B cell (primary cell): ENCODE measurements at regions not wholly inside any gene's neighbourhood (a gene's known extent, or its start where the extent isn't known, plus 50 kb on each side); places are given as distances from the start of the nearest gene placed in this dataset.

Source experiments
- ATAC-seq: fragments of 200-7000 bp; cut with Tn5 transposase; one replicate; pipeline ENCODE4 v1.10.0; 2021; ENCODE audit warnings: low read depth, mild to moderate bottlenecking, moderate number of reproducible peaks, moderate library complexity
- CTCF ChIA-PET: fragments of 350-600 bp; sonication (Branson Sonifier 250); formaldehyde crosslinking; loops from one replicate; lab custom pipeline; 2021; ENCODE audit warnings: antibody characterized with exemption, inconsistent platforms; lab: Charles Lee
- POLR2A ChIA-PET: fragments of 350-600 bp; sonication (Branson Sonifier 250); formaldehyde crosslinking; loops from one replicate; lab custom pipeline; 2021; ENCODE audit warnings: antibody characterized with exemption; lab: Charles Lee
- DNase-seq: peaks from one replicate; pipeline ENCODE4 v3.0.0; 2013
- H2AFZ ChIP-seq: 2 replicates; pipeline ENCODE4 v1.6.1; 2012; ENCODE audit warnings: mild to moderate bottlenecking, low read depth, low read length; ENCODE audit not compliant: insufficient read depth, poor library complexity, severe bottlenecking
- H3K27ac ChIP-seq, 2 donors: 1 replicate in 1 of 2; 2 replicates in 1 of 2; pipeline ENCODE4 v1.5.1; 2012 to 2013; ENCODE audit warnings: low read length in 2 of 2, mild to moderate bottlenecking in 2 of 2, moderate library complexity in 1 of 2
- H3K27me3 ChIP-seq, 4 experiments: fragments of 200-600 bp in 1 of 4; sonication (generic) in 1 of 4; replicated peaks in 1 of 4; 1 replicate in 2 of 4; 2 replicates in 2 of 4; pipeline versions ENCODE4 v1.6.1 to v1.7.0; 2013 to 2016; ENCODE audit warnings: low read length in 3 of 4, mild to moderate bottlenecking in 2 of 4, mixed read lengths in 1 of 4, moderate library complexity in 1 of 4; ENCODE audit not compliant: insufficient read depth in 4 of 4, control insufficient read depth in 3 of 4; ENCODE audit errors: control extremely low read depth in 1 of 4
- H3K36me3 ChIP-seq, 2 experiments: replicated peaks in 1 of 2; 1 replicate in 1 of 2; 2 replicates in 1 of 2; pipeline versions ENCODE4 v1.6.1 to v1.7.1; 2013; ENCODE audit warnings: low read length in 1 of 2; ENCODE audit not compliant: insufficient read depth in 2 of 2, control insufficient read depth in 1 of 2; ENCODE audit errors: control extremely low read depth in 1 of 2, extremely low read depth in 1 of 2
- H3K4me1 ChIP-seq, 2 donors: fragments of 200-600 bp in 1 of 2; sonication (generic) in 1 of 2; 1 replicate in 1 of 2; 2 replicates in 1 of 2; pipeline versions ENCODE4 v1.5.1 to v1.6.1; 2013 to 2017; ENCODE audit warnings: low read length in 2 of 2; ENCODE audit not compliant: control insufficient read depth in 2 of 2, insufficient read depth in 2 of 2
- H3K4me2 ChIP-seq: replicated peaks from 2 replicates; pipeline ENCODE3; 2012; ENCODE audit warnings: mild to moderate bottlenecking, low read depth, low read length; ENCODE audit not compliant: poor library complexity, severe bottlenecking
- H3K4me3 ChIP-seq, 5 experiments: fragments of 200-600 bp in 1 of 5; sonication (generic) in 1 of 5; 1 replicate in 3 of 5; 2 replicates in 2 of 5; pipeline versions ENCODE4 v1.5.1 to v1.7.0; 2011 to 2016; ENCODE audit warnings: low read length in 4 of 5, mild to moderate bottlenecking in 4 of 5, low read depth in 2 of 5, control low read depth in 1 of 5, moderate library complexity in 1 of 5; ENCODE audit not compliant: insufficient read depth in 1 of 5; ENCODE audit errors: control extremely low read depth in 1 of 5, extremely low read depth in 1 of 5
- H3K79me2 ChIP-seq: fragments of 200-600 bp; sonication (generic); one replicate; pipeline ENCODE4 v1.6.0; 2016; ENCODE audit warnings: low read length; ENCODE audit not compliant: control insufficient read depth, insufficient read depth
- H3K9ac ChIP-seq: fragments of 200-600 bp; sonication (generic); 2 replicates; pipeline ENCODE4 v1.6.1; 2017; ENCODE audit warnings: mild to moderate bottlenecking, low read length, moderate library complexity
- H3K9me3 ChIP-seq, 3 donors: one replicate each; pipeline versions ENCODE4 v1.6.1 to v1.7.1; 2013; ENCODE audit warnings: low read length in 2 of 3; ENCODE audit not compliant: control insufficient read depth in 2 of 3, insufficient read depth in 1 of 3; ENCODE audit errors: control extremely low read depth in 1 of 3
- H4K20me1 ChIP-seq: 2 replicates; pipeline ENCODE4 v1.6.0; 2012; ENCODE audit warnings: mild to moderate bottlenecking, low read length; ENCODE audit not compliant: insufficient read depth, control insufficient read depth, poor library complexity, severe bottlenecking
- H3K27ac Mint-ChIP-seq: one replicate; pipeline ENCODE4 v1.8.0; 2021; ENCODE audit warnings: mixed read lengths
- H3K27me3 Mint-ChIP-seq: one replicate; pipeline ENCODE4 v1.8.0; 2021; ENCODE audit warnings: mixed read lengths
- H3K4me1 Mint-ChIP-seq: one replicate; pipeline ENCODE4 v1.8.0; 2021; ENCODE audit warnings: mixed read lengths
- H3K4me3 Mint-ChIP-seq: one replicate; pipeline ENCODE4 v1.8.0; 2021; ENCODE audit warnings: mixed read lengths
- H3K9me3 Mint-ChIP-seq: one replicate; pipeline ENCODE4 v1.8.0; 2022; ENCODE audit warnings: mixed read lengths; ENCODE audit not compliant: insufficient read depth
- EZH2 ChIP-seq: IDR thresholded peaks from 2 replicates; pipeline ENCODE4 v1.6.1; 2012; ENCODE audit warnings: borderline replicate concordance, low read depth, mild to moderate bottlenecking, moderate library complexity, low read length; ENCODE audit not compliant: insufficient read depth, poor library complexity, severe bottlenecking
- WGBS: methylation state at CpG from one replicate; pipeline ENCODE4 v1.1.5; 2013; ENCODE audit warnings: missing lambda C conversion rate; ENCODE audit not compliant: insufficient coverage; 5-methylcytosine and 5-hydroxymethylcytosine counted together
- intact Hi-C: fragments of 100-400 bp; cut with micrococcal nuclease; formaldehyde crosslinking; loops from one replicate; pipeline ENCODE4 v1.10.0; 2022
- TF ChIP-seq, protein P1 (sequence below): fragments of 200-600 bp; IDR thresholded peaks from one replicate; pipeline ENCODE4 v1.8.0; 2022; ENCODE audit warnings: antibody characterized with exemption, mild to moderate bottlenecking

DNA sequence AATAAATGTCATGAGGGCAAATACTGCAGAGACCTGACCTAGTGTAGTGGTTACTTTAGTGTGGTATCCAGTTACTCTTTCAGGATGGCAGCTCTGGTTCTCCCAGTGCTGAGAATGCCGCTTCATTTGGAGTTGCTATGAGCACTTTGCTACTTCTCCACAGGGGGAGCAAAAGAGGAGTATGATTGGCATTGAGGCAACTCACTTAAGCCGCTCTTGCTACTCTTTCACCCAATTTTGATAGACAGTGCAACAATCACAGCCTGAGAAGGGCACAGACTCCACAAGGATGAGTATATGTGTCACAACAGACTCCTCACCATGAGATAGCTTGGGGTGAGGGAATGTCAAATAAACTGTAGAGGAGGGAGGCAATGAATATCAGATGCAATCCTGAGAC lies 81.2 kb downstream of the NPY1R start:
- ChIA-PET CTCF (no interaction called here), POLR2A (no interaction called here)
- intact Hi-C loops = no loop called here
- no peaks in the 10 kb centered on the region for H3K4me1 Mint-ChIP-seq
- no peak overlapping the region for H3K9ac ChIP-seq
- DNase-seq (no peak), ATAC-seq (no peak)
- no peak for TF ChIP-seq EZH2
- TF ChIP-seq, protein P1, sequence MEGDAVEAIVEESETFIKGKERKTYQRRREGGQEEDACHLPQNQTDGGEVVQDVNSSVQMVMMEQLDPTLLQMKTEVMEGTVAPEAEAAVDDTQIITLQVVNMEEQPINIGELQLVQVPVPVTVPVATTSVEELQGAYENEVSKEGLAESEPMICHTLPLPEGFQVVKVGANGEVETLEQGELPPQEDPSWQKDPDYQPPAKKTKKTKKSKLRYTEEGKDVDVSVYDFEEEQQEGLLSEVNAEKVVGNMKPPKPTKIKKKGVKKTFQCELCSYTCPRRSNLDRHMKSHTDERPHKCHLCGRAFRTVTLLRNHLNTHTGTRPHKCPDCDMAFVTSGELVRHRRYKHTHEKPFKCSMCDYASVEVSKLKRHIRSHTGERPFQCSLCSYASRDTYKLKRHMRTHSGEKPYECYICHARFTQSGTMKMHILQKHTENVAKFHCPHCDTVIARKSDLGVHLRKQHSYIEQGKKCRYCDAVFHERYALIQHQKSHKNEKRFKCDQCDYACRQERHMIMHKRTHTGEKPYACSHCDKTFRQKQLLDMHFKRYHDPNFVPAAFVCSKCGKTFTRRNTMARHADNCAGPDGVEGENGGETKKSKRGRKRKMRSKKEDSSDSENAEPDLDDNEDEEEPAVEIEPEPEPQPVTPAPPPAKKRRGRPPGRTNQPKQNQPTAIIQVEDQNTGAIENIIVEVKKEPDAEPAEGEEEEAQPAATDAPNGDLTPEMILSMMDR = no peak
- H3K4me2 ChIP-seq = no peak overlapping the region
- peaks cover 2% of the 10 kb centered on the region for H3K9me3 Mint-ChIP-seq
- peaks cover 0 to 21% (median 0%) of the 10 kb centered on the region in 3 donors for H3K9me3 ChIP-seq
- no peak overlapping the region for H3K4me3 Mint-ChIP-seq
- WGBS = no CpG with 5 or more reads among the region's 2 CpGs
- H3K27ac Mint-ChIP-seq = no peak overlapping the region
- H3K27me3 Mint-ChIP-seq = peaks cover 8% of the 10 kb centered on the region
- no peak overlapping the region for H3K4me3 ChIP-seq
- H3K27ac ChIP-seq = no peak overlapping the region
- no peaks in the 10 kb centered on the region for H3K4me1 ChIP-seq
- no peaks in the 10 kb centered on the region for H3K36me3 ChIP-seq
- H3K27me3 ChIP-seq = peaks cover 0 to 5% (median 2%) of the 10 kb centered on the region in 4 experiments
- no peaks in the 10 kb centered on the region for H3K79me2 ChIP-seq
- H4K20me1 ChIP-seq = no peaks in the 10 kb centered on the region
- H2AFZ ChIP-seq = no peak overlapping the region

DNA sequence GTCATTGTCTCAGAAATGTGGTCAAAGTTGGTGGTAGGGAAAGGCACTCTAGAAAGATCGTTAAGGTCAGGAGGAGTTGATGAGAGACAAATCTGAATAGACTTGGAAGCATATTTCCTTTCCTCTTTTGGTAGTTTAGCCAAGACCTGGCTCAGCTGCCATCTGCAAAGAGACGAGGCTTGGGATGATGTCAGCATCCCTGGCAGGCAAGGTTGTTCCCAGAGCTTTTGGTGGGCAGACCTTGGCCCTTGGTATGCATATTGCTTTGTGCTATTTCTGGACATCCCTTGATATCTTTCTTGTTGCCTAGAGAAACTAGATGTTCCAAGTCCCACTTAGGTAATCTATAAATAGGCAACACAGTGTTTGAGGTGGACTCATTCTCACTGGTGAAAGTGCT lies 82.4 kb upstream of the NAF1 start:
- no peak overlapping the region for H3K4me2 ChIP-seq
- H3K9me3 ChIP-seq = peaks cover 0 to 15% (median 0%) of the 10 kb centered on the region in 3 donors
- ATAC-seq (no peak), DNase-seq (no peak)
- H3K9ac ChIP-seq = no peak overlapping the region
- no peak overlapping the region for H3K27ac ChIP-seq
- no peaks in the 10 kb centered on the region for H4K20me1 ChIP-seq
- H3K79me2 ChIP-seq = no peaks in the 10 kb centered on the region
- intact Hi-C loops = no loop called here
- ChIA-PET POLR2A (no interaction called here), CTCF (no interaction called here)
- Mint-ChIP-seq H3K4me1 (no peaks in the 10 kb centered on the region), H3K9me3 (no peaks in the 10 kb centered on the region), H3K27ac (no peak overlapping the region), H3K4me3 (no peak overlapping the region), H3K27me3 (peaks cover 8% of the 10 kb centered on the region)
- H3K27me3 ChIP-seq = peaks cover 0 to 5% (median under 1%) of the 10 kb centered on the region in 4 experiments
- H3K36me3 ChIP-seq = no peaks in the 10 kb centered on the region
- H2AFZ ChIP-seq = no peak overlapping the region
- 85% methylated on average over 2 of the region's 2 CpGs for WGBS
- TF ChIP-seq EZH2 = no peak
- TF ChIP-seq, protein P1 = no peak
- H3K4me1 ChIP-seq = no peaks in the 10 kb centered on the region
- no peak overlapping the region for H3K4me3 ChIP-seq
